Ecto neural progenitor cell (in vitro differentiated cells): ENCODE measurements at regions not wholly inside any gene's neighbourhood (a gene's known extent, or its start where the extent isn't known, plus 50 kb on each side); places are given as distances from the start of the nearest gene placed in this dataset.

Source experiments
- DNase-seq: peaks from one replicate; pipeline ENCODE4 v3.0.0-alpha.2; 2018; ENCODE audit warnings: low spot score

GRCh38 chr3:187931101-187931500, 185.8 kb upstream of the BCL6 start:
- DNase-seq, result no peak

DNA sequence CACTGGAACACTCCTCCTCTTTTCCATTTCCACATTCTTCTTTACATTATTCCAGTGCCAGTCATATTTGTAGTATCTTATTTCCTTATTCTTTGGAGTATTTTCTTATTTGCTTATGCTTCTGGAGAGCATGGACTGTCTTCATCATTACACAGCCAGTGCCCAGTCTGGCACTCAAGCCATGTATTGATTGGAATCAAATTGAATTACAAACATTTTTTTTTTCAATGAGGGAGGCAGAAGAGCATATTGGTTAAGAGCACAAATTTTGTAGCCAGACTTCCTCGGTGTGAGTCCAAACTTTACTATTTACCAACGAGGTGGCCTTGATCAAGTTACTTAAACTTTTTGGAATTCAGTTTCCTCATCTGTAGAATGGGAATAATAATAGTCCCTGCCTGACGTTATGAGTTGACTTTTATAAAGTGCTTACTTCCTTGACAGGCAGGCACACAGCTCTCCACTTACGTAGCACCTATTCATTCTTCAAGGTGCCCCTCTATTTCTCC, 186.6 kb upstream of the BCL6 start:
- no peak for DNase-seq

DNA sequence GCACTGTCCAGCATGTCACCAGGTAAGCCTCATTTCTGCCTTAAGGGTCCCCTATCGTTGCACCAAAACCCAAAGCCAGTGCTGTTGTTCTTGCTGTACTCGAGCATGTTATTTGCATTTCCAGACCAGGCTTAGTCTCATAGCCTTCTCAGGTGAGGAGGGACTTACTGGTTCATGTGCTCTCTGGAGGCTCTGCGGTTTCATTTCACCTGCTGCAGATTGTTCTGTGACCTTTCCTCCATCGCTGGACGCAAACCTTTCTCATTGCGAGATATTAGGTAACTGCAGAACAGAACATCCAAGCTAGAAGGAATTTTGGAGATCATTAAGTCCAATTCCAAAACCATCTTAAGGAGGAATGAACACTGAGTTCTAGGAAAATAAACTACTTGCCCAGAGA, 187.3 kb upstream of the BCL6 start:
- DNase-seq, result no peak

- DNase-seq, result no peak
These were observed 190.4 kb upstream of the BCL6 start for GRCh38 chr3:187935623-187936156.

GRCh38 chr3:187936676-187937075, 191.4 kb upstream of the BCL6 start:
- DNase-seq, result no peak

DNA sequence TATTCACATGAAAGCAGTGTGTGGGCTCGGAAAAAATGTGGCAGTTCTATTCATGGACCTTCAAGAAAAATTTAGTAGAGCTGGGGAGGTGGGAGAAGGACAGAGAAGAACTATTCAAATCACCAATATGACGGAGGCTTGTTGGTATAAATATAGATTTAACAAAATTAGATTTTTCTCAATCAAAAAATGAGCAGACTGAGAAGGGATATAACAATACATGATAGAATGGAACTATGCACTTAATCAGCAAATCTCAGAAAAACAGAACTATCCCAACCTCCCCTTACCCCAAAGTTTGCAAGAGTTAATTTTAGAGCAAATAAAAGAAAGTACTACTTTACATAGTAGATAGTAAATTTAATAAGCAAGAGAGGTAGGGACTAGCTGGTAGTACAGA, 194.6 kb upstream of the BCL6 start:
- DNase-seq, result no peak

DNA sequence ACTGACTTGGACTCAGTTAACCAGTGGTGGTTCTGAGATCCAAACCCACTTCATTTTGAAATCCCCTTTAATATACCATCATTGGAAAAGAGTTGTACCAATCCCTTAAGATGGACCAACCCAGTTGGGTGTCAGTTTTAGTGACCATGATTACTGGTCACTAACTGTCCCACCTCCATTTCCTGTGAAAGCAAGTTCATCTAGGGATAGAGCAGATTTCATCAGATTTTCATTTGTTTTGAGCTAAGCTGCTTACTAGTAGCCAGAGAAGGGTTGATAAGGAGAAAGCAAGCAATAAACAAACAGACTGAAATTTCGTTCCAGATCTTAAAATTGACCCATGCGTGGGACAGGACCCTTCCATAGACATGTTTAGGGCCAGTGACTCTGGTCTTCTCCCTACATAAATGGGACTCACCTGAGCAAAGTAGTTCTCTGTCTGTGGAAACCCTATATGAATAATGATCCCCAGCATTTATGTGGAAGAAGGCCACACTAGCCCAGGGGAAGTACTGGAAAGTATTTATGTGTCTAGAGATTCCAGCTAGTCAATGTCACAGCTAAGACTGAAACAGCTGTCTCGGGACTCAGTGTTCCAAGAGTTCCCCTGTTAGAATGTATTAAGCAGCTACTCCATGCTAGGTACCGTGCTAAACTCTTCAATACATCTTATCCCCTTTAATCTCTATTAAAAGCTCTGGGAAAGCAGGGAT, 196.0 kb upstream of the BCL6 start:
- no peak for DNase-seq

GRCh38 chr3:187941848-187942194, 196.6 kb upstream of the BCL6 start:
- no peak for DNase-seq

- no peak for DNase-seq
These were observed 197.5 kb upstream of the BCL6 start for GRCh38 chr3:187942658-187943241.

DNA sequence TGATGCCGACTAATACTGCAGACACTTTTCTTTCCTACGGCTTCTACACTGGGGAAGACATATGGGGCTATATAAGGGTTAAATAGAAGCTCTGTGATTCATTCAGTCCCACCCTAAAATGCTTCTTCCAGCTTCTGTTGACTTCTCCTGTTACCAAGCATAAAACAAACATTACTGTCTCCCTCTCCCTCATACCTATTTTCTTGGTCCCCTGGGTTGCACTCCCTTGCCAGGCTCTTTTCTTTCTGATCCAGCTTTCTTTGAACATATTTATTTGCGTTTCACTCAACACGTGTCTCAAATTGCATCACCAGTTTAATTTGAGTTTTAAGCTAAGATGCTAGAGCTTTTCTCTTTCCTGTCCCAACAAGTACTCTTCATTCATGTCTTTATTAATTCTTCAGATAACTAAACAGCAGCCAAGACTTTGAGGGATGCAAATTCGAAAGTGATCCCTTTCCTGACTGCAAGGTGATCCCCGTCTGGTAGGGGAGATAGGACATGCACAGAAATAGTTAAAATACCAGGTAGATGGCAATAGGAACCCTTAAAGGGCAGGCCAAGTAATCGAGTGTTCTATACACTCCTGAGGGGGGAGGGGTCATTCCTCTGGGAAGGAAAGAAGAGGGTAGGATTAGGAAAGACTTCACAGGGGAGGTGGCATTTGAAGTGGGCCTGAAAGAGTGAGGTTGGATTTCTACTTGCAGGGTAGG, 198.6 kb upstream of the BCL6 start:
- no peak for DNase-seq

- no peak for DNase-seq
These were observed 199.3 kb upstream of the BCL6 start for GRCh38 chr3:187944390-187945179.

GRCh38 chr3:187945374-187945773, 200.1 kb upstream of the BCL6 start:
- no peak for DNase-seq

GRCh38 chr3:187946163-187946691, 201.0 kb upstream of the BCL6 start:
- no peak for DNase-seq

DNA sequence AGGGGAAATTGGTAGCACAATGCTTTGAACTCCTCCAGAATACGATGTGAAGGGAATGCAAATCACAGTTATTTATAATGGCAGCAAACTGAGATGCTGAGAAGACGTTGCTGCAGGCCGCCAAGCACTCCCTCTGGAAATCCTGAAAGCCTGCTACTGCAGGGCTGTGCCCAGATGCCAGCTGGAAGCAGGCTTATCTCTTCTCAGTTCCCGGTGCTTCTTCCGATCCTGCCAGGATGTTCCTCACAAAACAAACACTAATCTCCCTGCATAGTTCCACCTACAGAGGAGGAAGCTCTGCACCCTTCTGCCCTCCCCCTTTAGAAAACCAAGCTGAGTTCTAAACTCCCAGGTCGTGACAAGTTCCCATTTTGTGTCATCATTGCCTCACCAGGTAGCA, 201.7 kb upstream of the BCL6 start:
- no peak for DNase-seq

GRCh38 chr3:187947927-187948682, 202.8 kb upstream of the BCL6 start:
- DNase-seq, result no peak

GRCh38 chr3:187949093-187949820, 204.0 kb upstream of the BCL6 start:
- DNase-seq, result no peak

DNA sequence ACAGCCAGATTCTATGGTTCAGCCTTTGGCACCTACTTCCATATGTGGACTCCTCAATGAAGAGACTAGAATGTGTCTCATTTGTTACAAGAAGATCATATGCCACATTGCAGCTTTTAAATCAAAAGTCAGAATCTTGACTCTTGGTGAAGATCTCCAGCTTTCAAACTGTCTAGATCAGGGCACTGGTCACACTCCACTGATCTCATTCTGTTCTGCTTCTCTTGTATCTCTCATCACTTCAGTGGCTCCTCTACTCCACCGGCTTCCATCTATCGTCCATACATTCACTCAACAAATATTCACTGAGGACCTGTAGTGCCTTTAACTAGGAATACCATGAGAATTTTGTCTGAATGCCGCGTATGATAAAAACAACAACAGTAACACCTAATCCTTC, 203.3 kb upstream of the LPP start:
- DNase-seq, result no peak

DNA sequence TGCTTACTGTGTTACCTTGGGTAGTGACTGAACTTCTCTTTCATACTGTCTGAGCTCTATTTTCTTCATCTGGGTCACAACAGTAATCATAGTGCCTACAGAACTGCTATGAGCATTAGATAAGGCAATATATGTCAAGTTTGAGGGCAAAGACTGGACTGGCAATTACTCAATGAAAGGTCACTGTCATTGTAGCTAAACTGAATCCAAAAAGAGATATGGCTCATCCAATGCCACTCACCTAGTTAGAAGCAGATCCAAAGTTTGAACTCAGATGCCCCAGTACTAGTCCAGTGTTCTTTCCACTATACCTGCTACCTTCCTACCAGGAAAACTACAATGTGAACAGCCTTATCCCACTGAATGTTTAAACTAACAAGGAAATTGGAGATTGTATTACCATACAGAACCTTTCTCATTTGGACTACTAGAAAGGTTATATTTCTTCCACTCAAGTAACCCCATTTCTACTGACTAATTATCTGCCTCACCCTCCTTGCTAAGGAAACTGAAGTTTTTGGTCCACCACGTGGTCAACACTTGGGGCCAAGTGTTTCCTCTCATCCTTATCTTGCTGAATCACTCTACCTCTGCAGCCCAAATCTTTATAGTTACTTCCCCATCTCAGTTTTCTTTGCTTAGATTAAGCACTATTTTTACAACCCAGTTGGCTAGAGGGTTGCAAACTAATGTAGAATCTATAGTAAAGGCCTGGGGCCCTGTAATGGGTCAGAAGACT, 202.3 kb upstream of the LPP start:
- DNase-seq, result no peak

DNA sequence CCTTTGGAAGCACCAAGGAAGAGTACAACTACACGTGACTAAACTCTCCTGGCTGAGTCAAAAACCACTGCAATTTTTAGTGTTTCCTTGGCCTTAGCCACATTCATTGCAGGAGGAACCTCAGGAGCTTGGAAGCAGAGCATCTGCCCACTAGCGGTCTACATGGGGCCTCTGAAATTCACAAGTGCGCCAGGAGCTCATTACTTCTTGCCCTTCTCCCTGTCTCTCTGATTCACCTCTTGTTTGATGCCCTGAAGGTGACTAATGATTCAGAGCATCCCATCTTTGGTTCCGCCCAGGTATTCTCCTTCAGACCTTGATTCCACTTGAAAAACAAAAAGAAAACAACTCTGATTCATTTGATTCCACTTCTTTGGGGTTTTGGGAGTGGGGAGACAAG, 201.1 kb upstream of the LPP start:
- DNase-seq, result no peak

GRCh38 chr3:187954516-187954872, 199.5 kb upstream of the LPP start:
- DNase-seq, result no peak
